Prostate gland (tissue), 2 donors: ENCODE measurements at regions not wholly inside any gene's neighbourhood (a gene's known extent, or its start where the extent isn't known, plus 50 kb on each side); places are given as distances from the start of the nearest gene placed in this dataset.

Source experiments
- POLR2A ChIP-seq: fragments of 450-650 bp; IDR thresholded peaks from one replicate; pipeline ENCODE4 v1.6.1; 2016; ENCODE audit warnings: antibody characterized with exemption, mild to moderate bottlenecking
- POLR2AphosphoS5 ChIP-seq: sonication (generic); formaldehyde crosslinking; IDR thresholded peaks from one replicate; pipeline ENCODE4 v1.6.1; 2017; ENCODE audit warnings: antibody characterized with exemption
- TF ChIP-seq, protein P1 (sequence below), 4 experiments: fragments of 200-600 bp in 2 of 4; fragments of 450-650 bp in 2 of 4; sonication (generic) in 2 of 4; IDR thresholded peaks; 1 replicate in 3 of 4; 2 replicates in 1 of 4; pipeline ENCODE4 v1.5.1; 2016 to 2019; ENCODE audit warnings: antibody characterized with exemption in 4 of 4, mild to moderate bottlenecking in 2 of 4, moderate library complexity in 2 of 4

DNA sequence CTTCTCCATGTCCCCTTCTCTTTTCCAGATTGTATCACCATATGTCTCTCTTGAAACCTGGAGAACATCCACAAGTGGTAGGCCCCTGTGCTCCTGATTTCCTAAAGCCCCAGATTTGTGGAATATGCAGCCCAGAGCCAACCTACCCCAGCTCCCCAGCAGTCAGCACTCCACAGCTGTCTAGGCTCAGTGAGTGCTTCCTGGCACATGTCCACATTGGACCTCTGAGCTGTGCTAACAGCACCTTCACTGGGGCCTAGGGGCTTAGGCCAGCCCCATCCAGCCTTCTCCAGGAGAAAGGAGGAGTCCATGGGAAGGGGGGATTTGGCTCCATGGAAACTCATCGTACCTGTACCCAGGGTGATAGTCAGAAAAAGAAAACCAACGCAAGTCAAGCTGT lies 192.7 kb downstream of the FGFR2 start:
- TF ChIP-seq, protein P1, sequence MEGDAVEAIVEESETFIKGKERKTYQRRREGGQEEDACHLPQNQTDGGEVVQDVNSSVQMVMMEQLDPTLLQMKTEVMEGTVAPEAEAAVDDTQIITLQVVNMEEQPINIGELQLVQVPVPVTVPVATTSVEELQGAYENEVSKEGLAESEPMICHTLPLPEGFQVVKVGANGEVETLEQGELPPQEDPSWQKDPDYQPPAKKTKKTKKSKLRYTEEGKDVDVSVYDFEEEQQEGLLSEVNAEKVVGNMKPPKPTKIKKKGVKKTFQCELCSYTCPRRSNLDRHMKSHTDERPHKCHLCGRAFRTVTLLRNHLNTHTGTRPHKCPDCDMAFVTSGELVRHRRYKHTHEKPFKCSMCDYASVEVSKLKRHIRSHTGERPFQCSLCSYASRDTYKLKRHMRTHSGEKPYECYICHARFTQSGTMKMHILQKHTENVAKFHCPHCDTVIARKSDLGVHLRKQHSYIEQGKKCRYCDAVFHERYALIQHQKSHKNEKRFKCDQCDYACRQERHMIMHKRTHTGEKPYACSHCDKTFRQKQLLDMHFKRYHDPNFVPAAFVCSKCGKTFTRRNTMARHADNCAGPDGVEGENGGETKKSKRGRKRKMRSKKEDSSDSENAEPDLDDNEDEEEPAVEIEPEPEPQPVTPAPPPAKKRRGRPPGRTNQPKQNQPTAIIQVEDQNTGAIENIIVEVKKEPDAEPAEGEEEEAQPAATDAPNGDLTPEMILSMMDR (IDR thresholded peaks at IDR 0.05), result no peak
- TF ChIP-seq POLR2A (no peak), POLR2AphosphoS5 (no peak)
